OCI-LY3 (cell line): ENCODE measurements at regions not wholly inside any gene's neighbourhood (a gene's known extent, or its start where the extent isn't known, plus 50 kb on each side); places are given as distances from the start of the nearest gene placed in this dataset.

Source experiments
- H2AFZ ChIP-seq: fragments of 200-600, 300-600 bp; shearing (Covaris generic); 2 replicates; pipeline ENCODE4 v1.6.0; 2014; ENCODE audit warnings: antibody characterized with exemption, low read depth, low read length
- H3K27ac ChIP-seq: fragments of 200-600, 300-600 bp; sonication (generic); 2 replicates; pipeline ENCODE4 v1.5.1; 2014; ENCODE audit warnings: mild to moderate bottlenecking, low read length, moderate library complexity, mixed read lengths
- H3K27me3 ChIP-seq: fragments of 200-600, 300-600 bp; sonication (generic); 2 replicates; pipeline ENCODE4 v1.6.1; 2014; ENCODE audit warnings: low read depth, low read length, mixed read lengths
- H3K36me3 ChIP-seq: fragments of 200-600, 300-600 bp; sonication (generic); replicated peaks from 2 replicates; pipeline ENCODE3; 2014; ENCODE audit warnings: low read depth, low read length, mixed read lengths
- H3K4me1 ChIP-seq: fragments of 300-600, 200-600 bp; sonication (generic); 2 replicates; pipeline ENCODE4 v1.6.1; 2014; ENCODE audit warnings: low read length, mixed read lengths
- H3K4me2 ChIP-seq: fragments of 200-600, 300-600 bp; sonication (generic); 2 replicates; pipeline ENCODE4 v1.6.1; 2014; ENCODE audit warnings: low read length, mixed read lengths
- H3K4me3 ChIP-seq: fragments of 300-600, 200-600 bp; sonication (generic); 2 replicates; pipeline ENCODE4 v1.5.1; 2014; ENCODE audit warnings: antibody characterized with exemption, mild to moderate bottlenecking, low read length, moderate library complexity
- H3K79me2 ChIP-seq: fragments of 300-600, 200-600 bp; shearing (Covaris generic); 2 replicates; pipeline ENCODE4 v1.6.1; 2014; ENCODE audit warnings: mild to moderate bottlenecking, low read length, mixed read lengths
- H3K9ac ChIP-seq: fragments of 300-600, 200-600 bp; shearing (Covaris generic); 2 replicates; pipeline ENCODE4 v1.6.0; 2014; ENCODE audit warnings: mild to moderate bottlenecking, low read length, moderate library complexity
- H3K9me3 ChIP-seq: fragments of 200-600, 300-600 bp; shearing (Covaris generic); 2 replicates; pipeline ENCODE4 v1.6.1; 2014; ENCODE audit warnings: low read length, mixed read lengths; ENCODE audit not compliant: insufficient read depth
- H4K20me1 ChIP-seq: fragments of 200-600, 300-600 bp; sonication (generic); 2 replicates; pipeline ENCODE4 v1.6.1; 2016; ENCODE audit warnings: low read length, mixed read lengths; ENCODE audit not compliant: insufficient read depth
- EZH2phosphoT487 ChIP-seq: fragments of 200-600 bp; shearing (Covaris generic); IDR thresholded peaks from 2 replicates; pipeline ENCODE4 v1.6.1; 2018; ENCODE audit warnings: antibody characterized with exemption, mixed run types, low read depth
- TF ChIP-seq, protein P1 (sequence below): fragments of 200-600, 300-600 bp; sonication (generic); IDR thresholded peaks from 2 replicates; pipeline ENCODE4 v1.5.1; 2014; ENCODE audit warnings: antibody characterized with exemption, low read length, low read depth

- no peak overlapping the region for H2AFZ ChIP-seq
- no peaks in the 10 kb centered on the region for H3K27me3 ChIP-seq
- no peaks in the 10 kb centered on the region for H3K36me3 ChIP-seq
- no peak for TF ChIP-seq EZH2phosphoT487
- H4K20me1 ChIP-seq: no peaks in the 10 kb centered on the region
- H3K9ac ChIP-seq: no peak overlapping the region
- no peaks in the 10 kb centered on the region for H3K79me2 ChIP-seq
- no peak overlapping the region for H3K4me2 ChIP-seq
- H3K4me3 ChIP-seq: no peak overlapping the region
- no peak overlapping the region for H3K27ac ChIP-seq
- no peaks in the 10 kb centered on the region for H3K4me1 ChIP-seq
- H3K9me3 ChIP-seq: no peaks in the 10 kb centered on the region
Observed at GRCh38 chr5:175123542-175123941, 320.4 kb downstream of the DRD1 start.

GRCh38 chr5:175121457-175121856 lies 322.5 kb downstream of the DRD1 start:
- Histone ChIP-seq H3K27me3 (no peaks in the 10 kb centered on the region), H2AFZ (no peak overlapping the region), H3K4me3 (no peak overlapping the region), H3K4me1 (no peaks in the 10 kb centered on the region), H4K20me1 (no peaks in the 10 kb centered on the region), H3K36me3 (no peaks in the 10 kb centered on the region), H3K27ac (no peak overlapping the region), H3K9me3 (no peaks in the 10 kb centered on the region), H3K79me2 (no peaks in the 10 kb centered on the region), H3K9ac (no peak overlapping the region), H3K4me2 (no peak overlapping the region)
- TF ChIP-seq, protein P1, sequence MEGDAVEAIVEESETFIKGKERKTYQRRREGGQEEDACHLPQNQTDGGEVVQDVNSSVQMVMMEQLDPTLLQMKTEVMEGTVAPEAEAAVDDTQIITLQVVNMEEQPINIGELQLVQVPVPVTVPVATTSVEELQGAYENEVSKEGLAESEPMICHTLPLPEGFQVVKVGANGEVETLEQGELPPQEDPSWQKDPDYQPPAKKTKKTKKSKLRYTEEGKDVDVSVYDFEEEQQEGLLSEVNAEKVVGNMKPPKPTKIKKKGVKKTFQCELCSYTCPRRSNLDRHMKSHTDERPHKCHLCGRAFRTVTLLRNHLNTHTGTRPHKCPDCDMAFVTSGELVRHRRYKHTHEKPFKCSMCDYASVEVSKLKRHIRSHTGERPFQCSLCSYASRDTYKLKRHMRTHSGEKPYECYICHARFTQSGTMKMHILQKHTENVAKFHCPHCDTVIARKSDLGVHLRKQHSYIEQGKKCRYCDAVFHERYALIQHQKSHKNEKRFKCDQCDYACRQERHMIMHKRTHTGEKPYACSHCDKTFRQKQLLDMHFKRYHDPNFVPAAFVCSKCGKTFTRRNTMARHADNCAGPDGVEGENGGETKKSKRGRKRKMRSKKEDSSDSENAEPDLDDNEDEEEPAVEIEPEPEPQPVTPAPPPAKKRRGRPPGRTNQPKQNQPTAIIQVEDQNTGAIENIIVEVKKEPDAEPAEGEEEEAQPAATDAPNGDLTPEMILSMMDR: no peak
- no peak for TF ChIP-seq EZH2phosphoT487

DNA sequence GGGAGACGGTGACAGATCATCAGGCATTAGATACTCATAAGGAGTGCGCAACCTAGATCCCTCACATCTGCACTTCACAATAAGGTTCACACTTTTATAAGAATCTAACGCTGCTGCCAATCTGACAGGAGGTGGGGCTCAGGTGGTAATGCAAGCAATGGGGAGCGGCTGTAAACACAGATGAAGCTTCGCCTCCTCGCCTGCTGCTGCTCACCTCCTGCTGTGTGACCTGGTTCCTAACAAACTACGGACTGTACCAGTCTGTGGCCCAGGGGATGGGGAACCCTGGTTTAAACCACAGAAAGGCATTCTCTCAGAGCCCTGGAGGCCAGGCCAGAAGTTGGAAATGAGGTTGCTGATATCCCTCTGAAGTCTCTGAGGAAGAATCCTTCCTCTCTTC lies 323.6 kb downstream of the DRD1 start:
- H3K9me3 ChIP-seq: no peaks in the 10 kb centered on the region
- H3K4me3 ChIP-seq: no peak overlapping the region
- no peaks in the 10 kb centered on the region for H3K36me3 ChIP-seq
- no peaks in the 10 kb centered on the region for H3K79me2 ChIP-seq
- TF ChIP-seq, protein P1: no peak
- TF ChIP-seq EZH2phosphoT487: no peak
- H3K9ac ChIP-seq: no peak overlapping the region
- no peak overlapping the region for H3K4me2 ChIP-seq
- H3K4me1 ChIP-seq: no peaks in the 10 kb centered on the region
- H2AFZ ChIP-seq: no peak overlapping the region
- H3K27ac ChIP-seq: no peak overlapping the region
- H3K27me3 ChIP-seq: no peaks in the 10 kb centered on the region
- H4K20me1 ChIP-seq: no peaks in the 10 kb centered on the region

DNA sequence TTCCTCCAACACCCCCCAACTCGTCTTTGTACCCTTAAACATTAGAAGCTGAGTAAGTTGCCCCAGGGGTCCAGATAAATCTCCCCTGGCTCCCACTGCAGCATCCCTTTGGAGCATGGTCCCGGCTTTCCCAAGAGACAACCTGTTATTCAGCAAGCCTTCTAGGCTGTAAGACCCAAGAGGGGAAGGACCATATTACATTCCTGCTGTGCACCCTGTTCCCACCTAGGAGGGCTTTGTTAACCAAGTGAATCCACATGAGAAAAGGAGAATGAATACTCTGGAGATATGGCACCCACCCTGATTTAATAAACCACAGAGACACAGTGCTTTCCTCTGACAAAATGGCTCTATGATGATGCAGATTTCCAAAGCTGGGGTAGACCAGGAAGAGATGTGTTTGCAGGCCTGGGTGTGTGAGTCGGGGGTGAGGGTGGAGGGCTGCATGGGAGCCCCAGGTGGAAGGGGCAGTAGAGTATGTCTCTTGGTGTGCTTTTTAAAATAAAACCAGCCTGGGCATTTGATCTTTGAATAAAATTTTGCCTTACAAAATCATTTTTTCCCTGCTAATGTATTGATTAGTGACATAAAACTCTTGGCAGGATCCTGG lies 325.2 kb downstream of the DRD1 start:
- Histone ChIP-seq H3K9ac (no peak overlapping the region), H3K9me3 (no peaks in the 10 kb centered on the region), H3K79me2 (no peaks in the 10 kb centered on the region), H3K4me1 (no peaks in the 10 kb centered on the region), H2AFZ (no peak overlapping the region), H3K4me3 (no peak overlapping the region), H3K36me3 (no peaks in the 10 kb centered on the region), H3K27me3 (no peaks in the 10 kb centered on the region), H3K4me2 (no peak overlapping the region), H3K27ac (no peak overlapping the region), H4K20me1 (no peaks in the 10 kb centered on the region)
- TF ChIP-seq, protein P1: no peak
- TF ChIP-seq EZH2phosphoT487: no peak
